HEK293 (cell line): ENCODE measurements at regions not wholly inside any gene's neighbourhood (a gene's known extent, or its start where the extent isn't known, plus 50 kb on each side); places are given as distances from the start of the nearest gene placed in this dataset.

Source experiments
- CTCF ChIA-PET: fragments of 350-600 bp; formaldehyde crosslinking; extraction: SDS; loops from one replicate; lab custom pipeline; 2021; ENCODE audit warnings: antibody characterized with exemption; lab: Yijun Ruan, JAX
- POLR2A ChIA-PET: fragments of 300-600 bp; formaldehyde crosslinking; extraction: SDS; loops from one replicate; lab custom pipeline; 2020; ENCODE audit warnings: antibody characterized with exemption, inconsistent platforms; lab: Yijun Ruan, JAX
- H3K27ac ChIP-seq: fragments of 200-500 bp; sonication (Bioruptor generic); 2 replicates; pipeline ENCODE4 v1.5.1; 2014; ENCODE audit warnings: low read depth, low read length, control low read depth, inconsistent platforms; ENCODE audit errors: extremely low read depth
- H3K36me3 ChIP-seq, 2 experiments: fragments of 200-500 bp in 1 of 2; sonication (Bioruptor generic) in 1 of 2; 1 replicate in 1 of 2; 2 replicates in 1 of 2; pipeline ENCODE4 v1.5.1; 2014 to 2017; ENCODE audit warnings: inconsistent platforms in 2 of 2, low read length in 2 of 2; ENCODE audit not compliant: control insufficient read depth in 2 of 2, insufficient read depth in 1 of 2
- H3K4me1 ChIP-seq: fragments of 200-500 bp; sonication (Bioruptor generic); 2 replicates; pipeline ENCODE4 v1.5.1; 2014; ENCODE audit warnings: mild to moderate bottlenecking, low read length, inconsistent platforms; ENCODE audit not compliant: control insufficient read depth, insufficient read depth
- H3K4me3 ChIP-seq: 2 replicates; pipeline ENCODE4 v1.5.1; 2011; ENCODE audit warnings: low read depth, mild to moderate bottlenecking, control low read depth, low read length, moderate library complexity
- H3K9me3 ChIP-seq: fragments of 200-500 bp; sonication (Bioruptor generic); 2 replicates; pipeline ENCODE4 v1.5.1; 2014; ENCODE audit warnings: low read depth, low read length, inconsistent platforms; ENCODE audit not compliant: control insufficient read depth, insufficient read depth
- GLIS1 ChIP-seq: fragments of 450-650 bp; formaldehyde crosslinking; IDR thresholded peaks from 2 replicates; pipeline ENCODE4 v1.5.1; 2016; ENCODE audit warnings: missing biosample characterization, missing genetic modification characterization
- GLIS2 ChIP-seq: fragments of 450-650 bp; formaldehyde crosslinking; IDR thresholded peaks from 2 replicates; pipeline ENCODE4 v1.5.1; 2016; ENCODE audit warnings: missing biosample characterization, missing genetic modification characterization
- KLF1 ChIP-seq: fragments of 450-650 bp; formaldehyde crosslinking; IDR thresholded peaks from 2 replicates; pipeline ENCODE4 v1.5.1; 2016; ENCODE audit warnings: missing biosample characterization, missing genetic modification characterization
- KLF8 ChIP-seq: fragments of 450-650 bp; formaldehyde crosslinking; IDR thresholded peaks from 2 replicates; pipeline ENCODE4 v1.5.1; 2016; ENCODE audit warnings: missing biosample characterization, missing genetic modification characterization
- SETDB1 ChIP-seq: IDR thresholded peaks from one replicate; pipeline ENCODE4 v1.6.1; 2017; ENCODE audit warnings: mild to moderate bottlenecking, low read length, moderate library complexity, mixed read lengths; ENCODE audit not compliant: insufficient read length
- SP7 ChIP-seq: fragments of 450-650 bp; formaldehyde crosslinking; IDR thresholded peaks from 2 replicates; pipeline ENCODE4 v1.5.1; 2016; ENCODE audit warnings: missing biosample characterization, missing genetic modification characterization
- TRIM28 ChIP-seq: IDR thresholded peaks from 2 replicates; pipeline ENCODE4 v1.6.1; 2011; ENCODE audit warnings: low read length, control low read depth, borderline replicate concordance
- ZBTB11 ChIP-seq: fragments of 450-650 bp; formaldehyde crosslinking; conservative IDR thresholded peaks from 2 replicates; pipeline ENCODE4 v1.5.1; 2016; ENCODE audit warnings: low read depth, missing biosample characterization, missing genetic modification characterization
- ZBTB20 ChIP-seq: fragments of 450-650 bp; formaldehyde crosslinking; IDR thresholded peaks from 2 replicates; pipeline ENCODE4 v1.5.1; 2016; ENCODE audit warnings: missing biosample characterization, missing genetic modification characterization
- ZBTB48 ChIP-seq: fragments of 450-650 bp; formaldehyde crosslinking; IDR thresholded peaks from 2 replicates; pipeline ENCODE4 v1.5.1; 2016; ENCODE audit warnings: missing biosample characterization, missing genetic modification characterization
- ZBTB49 ChIP-seq: fragments of 450-650 bp; formaldehyde crosslinking; IDR thresholded peaks from 2 replicates; pipeline ENCODE4 v1.5.1; 2016; ENCODE audit warnings: missing biosample characterization, missing genetic modification characterization, low read depth
- ZEB2 ChIP-seq: fragments of 450-650 bp; formaldehyde crosslinking; IDR thresholded peaks from 2 replicates; pipeline ENCODE4 v1.5.1; 2016; ENCODE audit warnings: missing biosample characterization, missing genetic modification characterization
- ZNF138 ChIP-seq: fragments of 450-650 bp; formaldehyde crosslinking; IDR thresholded peaks from 2 replicates; pipeline ENCODE4 v1.5.1; 2016; ENCODE audit warnings: missing biosample characterization, missing genetic modification characterization, borderline replicate concordance
- ZNF2 ChIP-seq: fragments of 450-650 bp; formaldehyde crosslinking; IDR thresholded peaks from 2 replicates; pipeline ENCODE4 v1.5.1; 2016; ENCODE audit warnings: missing biosample characterization, missing genetic modification characterization
- ZNF211 ChIP-seq: fragments of 450-650 bp; formaldehyde crosslinking; IDR thresholded peaks from 2 replicates; pipeline ENCODE4 v1.5.1; 2016; ENCODE audit warnings: low read depth, missing biosample characterization, missing genetic modification characterization
- ZNF221 ChIP-seq: fragments of 450-650 bp; formaldehyde crosslinking; IDR thresholded peaks from 2 replicates; pipeline ENCODE4 v1.5.1; 2017; ENCODE audit warnings: missing biosample characterization, missing genetic modification characterization, borderline replicate concordance
- ZNF223 ChIP-seq: fragments of 450-650 bp; formaldehyde crosslinking; IDR thresholded peaks from 2 replicates; pipeline ENCODE4 v1.5.1; 2016; ENCODE audit warnings: missing biosample characterization, missing genetic modification characterization
- ZNF239 ChIP-seq: fragments of 450-650 bp; formaldehyde crosslinking; IDR thresholded peaks from 2 replicates; pipeline ENCODE4 v1.5.1; 2016; ENCODE audit warnings: missing biosample characterization, missing genetic modification characterization
- ZNF341 ChIP-seq: fragments of 450-650 bp; formaldehyde crosslinking; IDR thresholded peaks from 2 replicates; pipeline ENCODE4; 2016; ENCODE audit warnings: low read depth, missing biosample characterization, missing genetic modification characterization
- ZNF366 ChIP-seq: fragments of 450-650 bp; formaldehyde crosslinking; conservative IDR thresholded peaks from 2 replicates; pipeline ENCODE4 v1.5.1; 2016; ENCODE audit warnings: missing biosample characterization, missing genetic modification characterization
- ZNF37A ChIP-seq: fragments of 450-650 bp; IDR thresholded peaks from 2 replicates; pipeline ENCODE4 v1.5.1; 2018; ENCODE audit warnings: missing biosample characterization, missing genetic modification characterization
- ZNF391 ChIP-seq: fragments of 450-650 bp; formaldehyde crosslinking; IDR thresholded peaks from 2 replicates; pipeline ENCODE4 v1.5.1; 2016; ENCODE audit warnings: low read depth, missing biosample characterization, missing genetic modification characterization, borderline replicate concordance
- ZNF394 ChIP-seq: fragments of 450-650 bp; formaldehyde crosslinking; IDR thresholded peaks from 2 replicates; pipeline ENCODE4 v1.5.1; 2016; ENCODE audit warnings: missing biosample characterization, missing genetic modification characterization, mild to moderate bottlenecking, moderate library complexity, borderline replicate concordance
- ZNF423 ChIP-seq: fragments of 450-650 bp; formaldehyde crosslinking; IDR thresholded peaks from 2 replicates; pipeline ENCODE4 v1.5.1; 2016; ENCODE audit warnings: missing biosample characterization, missing genetic modification characterization
- ZNF48 ChIP-seq: fragments of 450-650 bp; formaldehyde crosslinking; IDR thresholded peaks from 2 replicates; pipeline ENCODE4 v1.5.1; 2016; ENCODE audit warnings: missing biosample characterization, missing genetic modification characterization
- ZNF510 ChIP-seq: fragments of 450-650 bp; formaldehyde crosslinking; IDR thresholded peaks from 2 replicates; pipeline ENCODE4 v1.5.1; 2018; ENCODE audit warnings: mild to moderate bottlenecking, missing genetic modification characterization, missing biosample characterization; ENCODE audit not compliant: insufficient replicate concordance
- ZNF521 ChIP-seq: fragments of 450-650 bp; formaldehyde crosslinking; IDR thresholded peaks from 2 replicates; pipeline ENCODE4 v1.5.1; 2017; ENCODE audit warnings: missing biosample characterization, mild to moderate bottlenecking, missing genetic modification characterization
- ZNF561 ChIP-seq: fragments of 450-650 bp; IDR thresholded peaks from 2 replicates; pipeline ENCODE4 v1.5.1; 2018; ENCODE audit warnings: missing biosample characterization, missing genetic modification characterization, borderline replicate concordance
- ZSCAN16 ChIP-seq: fragments of 450-650 bp; formaldehyde crosslinking; IDR thresholded peaks from 2 replicates; pipeline ENCODE4 v1.5.1; 2016; ENCODE audit warnings: missing biosample characterization, missing genetic modification characterization
- ZSCAN5A ChIP-seq: fragments of 450-650 bp; formaldehyde crosslinking; IDR thresholded peaks from 2 replicates; pipeline ENCODE4 v1.5.1; 2016; ENCODE audit warnings: missing biosample characterization, missing genetic modification characterization

- no peaks in the 10 kb centered on the region for H3K9me3 ChIP-seq
- no peaks in the 10 kb centered on the region for H3K4me1 ChIP-seq
- ChIA-PET POLR2A (no interaction called here), CTCF (no interaction called here)
- no peaks in the 10 kb centered on the region for H3K36me3 ChIP-seq
- no peak overlapping the region for H3K4me3 ChIP-seq
- H3K27ac ChIP-seq: no peak overlapping the region
- TF ChIP-seq ZNF366 (tag by site-specific recombination): no peak
- no peak for TF ChIP-seq ZNF239 (tag by site-specific recombination)
- TF ChIP-seq ZBTB20: no peak
- TF ChIP-seq ZNF423 (tag by site-specific recombination): no peak
- TF ChIP-seq ZEB2 (tag by site-specific recombination): no peak
- no peak for TF ChIP-seq KLF8 (tag by site-specific recombination)
- no peak for TF ChIP-seq ZSCAN5A (tag by site-specific recombination)
- TF ChIP-seq GLIS2 (tag by site-specific recombination): no peak
- TF ChIP-seq SETDB1: no peak
- TF ChIP-seq ZNF2 (tag by site-specific recombination): no peak
- TF ChIP-seq TRIM28: no peak
- no peak for TF ChIP-seq ZSCAN16 (tag by site-specific recombination)
- no peak for TF ChIP-seq ZNF561 (tag by site-specific recombination)
- TF ChIP-seq ZBTB11 (tag by site-specific recombination): no peak
- TF ChIP-seq SP7 (tag by site-specific recombination): no peak
- TF ChIP-seq ZNF394 (tag by site-specific recombination): no peak
These were observed 142.8 kb downstream of the NUAK1 start for GRCh38 chr12:105995961-105996431.

- ChIA-PET POLR2A (no interaction called here), CTCF (no interaction called here)
- Histone ChIP-seq H3K4me3 (no peak overlapping the region), H3K36me3 (no peaks in the 10 kb centered on the region), H3K4me1 (no peaks in the 10 kb centered on the region), H3K27ac (no peak overlapping the region), H3K9me3 (no peaks in the 10 kb centered on the region)
- no peak for TF ChIP-seq ZNF391 (tag by site-specific recombination)
- no peak for TF ChIP-seq ZNF221 (tag by site-specific recombination)
- no peak for TF ChIP-seq ZBTB49 (tag by site-specific recombination)
- no peak for TF ChIP-seq ZNF211 (tag by site-specific recombination)
- TF ChIP-seq ZNF138 (tag by site-specific recombination): no peak
- no peak for TF ChIP-seq ZNF341 (tag by site-specific recombination)
- TF ChIP-seq GLIS1 (tag by site-specific recombination): no peak
- no peak for TF ChIP-seq KLF1 (tag by site-specific recombination)
- no peak for TF ChIP-seq ZNF223 (tag by site-specific recombination)
- TF ChIP-seq ZNF37A (tag by site-specific recombination): no peak
- TF ChIP-seq ZNF510 (tag by site-specific recombination): no peak
- TF ChIP-seq ZNF521 (tag by site-specific recombination): no peak
- TF ChIP-seq ZEB2 (tag by site-specific recombination): no peak
- TF ChIP-seq ZSCAN16 (tag by site-specific recombination): no peak
- no peak for TF ChIP-seq ZBTB48 (tag by site-specific recombination)
- no peak for TF ChIP-seq ZNF48 (tag by site-specific recombination)
These were observed 140.2 kb downstream of the NUAK1 start for GRCh38 chr12:105998561-105998960.
